ENCODE measurements at regions not wholly inside any gene's neighbourhood (a gene's known extent, or its start where the extent isn't known, plus 50 kb on each side); places are given as distances from the start of the nearest gene placed in this dataset.

- 94% methylated on average over 1 of the region's 1 CpG for WGBS, 2 donors
- intact Hi-C loops (cut with DNase I) = no loop called here
Measured at GRCh38 chr4:157527954-157528353, 307.4 kb downstream of the GRIA2 start.

GRCh38 chr4:157521906-157522305, 301.4 kb downstream of the GRIA2 start:
- Histone ChIP-seq H3K36me3 (no peaks in the 10 kb centered on the region), H3K9me3 (no peaks in the 10 kb centered on the region), H3K27ac (no peak overlapping the region), H3K4me1 (no peaks in the 10 kb centered on the region), H3K4me3 (no peak overlapping the region), H3K27me3 (no peaks in the 10 kb centered on the region)
- DNase-seq = no peak
- 54 to 74% methylated on average over 2 of the region's 2 CpGs for WGBS, 2 donors
- intact Hi-C loops (cut with DNase I) = no loop called here
- TF ChIP-seq CTCF (IDR thresholded peaks at IDR 0.05) (no peak), POLR2A (IDR thresholded peaks at IDR 0.05) (no peak), EP300 (IDR thresholded peaks at IDR 0.05) (no peak), POLR2AphosphoS5 (IDR thresholded peaks at IDR 0.05) (no peak)

More at GRCh38 chr4:157527954-157528353, 307.4 kb downstream of the GRIA2 start:
- Histone ChIP-seq H3K9me3 (peaks cover 0 to 18% (median 4%) of the 10 kb centered on the region in 4 donors), H3K27me3 (no peaks in the 10 kb centered on the region), H3K4me3 (no peak overlapping the region), H3K4me1 (no peaks in the 10 kb centered on the region), H3K36me3 (no peaks in the 10 kb centered on the region), H3K27ac (no peak overlapping the region)
- DNase-seq = no peak
- TF ChIP-seq EP300 (IDR thresholded peaks at IDR 0.05) (no peak), POLR2A (IDR thresholded peaks at IDR 0.05) (no peak), CTCF (IDR thresholded peaks at IDR 0.05) (no peak), POLR2AphosphoS5 (IDR thresholded peaks at IDR 0.05) (no peak)

DNA sequence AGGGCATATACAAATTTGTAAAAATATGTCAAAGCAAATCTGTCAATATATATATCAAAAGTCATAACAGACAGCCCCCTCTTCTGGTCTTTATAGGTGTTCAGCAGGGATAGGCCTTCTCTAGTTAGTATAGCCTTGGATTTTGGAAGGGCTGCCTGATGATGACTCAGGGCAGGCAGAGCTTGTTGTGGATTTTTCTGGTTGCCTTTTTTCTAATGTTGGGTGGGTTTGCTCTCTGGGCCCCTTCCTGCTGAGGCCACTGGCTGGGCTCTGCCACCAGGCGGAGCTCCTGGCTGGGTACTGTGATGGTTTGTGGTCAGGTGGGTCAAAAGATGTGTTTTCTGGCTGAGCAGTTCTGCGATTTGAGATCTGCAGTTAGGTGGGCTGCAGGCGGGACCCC, 294.2 kb downstream of the GRIA2 start:
- no peak for TF ChIP-seq CTCF (IDR thresholded peaks at IDR 0.05)
- no peak for TF ChIP-seq POLR2A (IDR thresholded peaks at IDR 0.05)
- TF ChIP-seq EP300 (IDR thresholded peaks at IDR 0.05) = no peak
- TF ChIP-seq POLR2AphosphoS5 (IDR thresholded peaks at IDR 0.05) = no peak
- no peak overlapping the region for H3K4me3 ChIP-seq
- H3K9me3 ChIP-seq = no peaks in the 10 kb centered on the region
- no peak for DNase-seq
- H3K27ac ChIP-seq = no peak overlapping the region
- WGBS, 2 donors = 68 to 71% methylated on average over 3 of the region's 3 CpGs
- no peaks in the 10 kb centered on the region for H3K36me3 ChIP-seq
- no peaks in the 10 kb centered on the region for H3K4me1 ChIP-seq
- H3K27me3 ChIP-seq = no peaks in the 10 kb centered on the region
- intact Hi-C loops (cut with DNase I) = no loop called here

DNA sequence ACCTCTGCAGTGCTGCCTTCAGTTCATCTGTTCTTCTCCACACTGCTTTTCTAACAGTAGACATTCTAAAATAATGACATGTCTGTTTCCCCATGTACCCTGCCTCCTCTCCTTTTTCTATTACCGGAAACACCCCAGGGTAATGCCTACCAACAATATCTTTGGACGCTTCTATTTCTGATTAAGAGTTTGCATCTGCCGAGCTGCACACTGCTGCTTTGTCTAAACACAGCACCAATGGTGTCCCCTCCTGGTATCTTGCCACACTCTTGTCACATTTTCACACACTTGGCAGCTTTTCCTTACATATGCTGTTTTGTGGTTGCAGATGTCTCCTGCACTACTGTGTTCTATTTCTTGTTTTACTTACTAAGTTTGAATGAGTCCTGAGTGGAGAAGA, 288.8 kb downstream of the GRIA2 start:
- no peak for DNase-seq
- TF ChIP-seq EP300 (IDR thresholded peaks at IDR 0.05) (no peak), POLR2A (IDR thresholded peaks at IDR 0.05) (no peak), POLR2AphosphoS5 (IDR thresholded peaks at IDR 0.05) (no peak), CTCF (IDR thresholded peaks at IDR 0.05) (no peak)
- Histone ChIP-seq H3K27me3 (no peaks in the 10 kb centered on the region), H3K9me3 (no peaks in the 10 kb centered on the region), H3K4me3 (no peak overlapping the region), H3K27ac (no peak overlapping the region), H3K4me1 (no peaks in the 10 kb centered on the region), H3K36me3 (no peaks in the 10 kb centered on the region)
- intact Hi-C loops (cut with DNase I) = no loop called here
- WGBS, 2 donors = 68 to 76% methylated on average over 3 of the region's 3 CpGs

GRCh38 chr4:157502656-157503055, 282.1 kb downstream of the GRIA2 start:
- no peaks in the 10 kb centered on the region for H3K9me3 ChIP-seq
- DNase-seq = no peak
- no peaks in the 10 kb centered on the region for H3K36me3 ChIP-seq
- no peak overlapping the region for H3K4me3 ChIP-seq
- 93 to 95% methylated on average over 2 of the region's 2 CpGs for WGBS, 2 donors
- no peaks in the 10 kb centered on the region for H3K4me1 ChIP-seq
- TF ChIP-seq EP300 (IDR thresholded peaks at IDR 0.05) = no peak
- H3K27me3 ChIP-seq = no peaks in the 10 kb centered on the region
- H3K27ac ChIP-seq = no peak overlapping the region
- intact Hi-C loops (cut with DNase I) = no loop called here

Data from sigmoid colon (tissue), 6 donors.